ENCODE measurements at regions not wholly inside any gene's neighbourhood (a gene's known extent, or its start where the extent isn't known, plus 50 kb on each side); places are given as distances from the start of the nearest gene placed in this dataset.

Small RNA genes in the stretch of these regions (small RNA-seq; reads per million reads assigned to genes)
- gene AL359711.1 (0 reads per million in 3 experiments), gene RNY3P11 (0.13 to 4.2 (median 0.53) reads per million in 3 experiments)

Data from neural cell (in vitro differentiated cells).